H1 (cell line): ENCODE measurements at regions not wholly inside any gene's neighbourhood (a gene's known extent, or its start where the extent isn't known, plus 50 kb on each side); places are given as distances from the start of the nearest gene placed in this dataset.

Source experiments
- CTCF ChIA-PET: fragments of 300-600 bp; sonication (Branson Sonifier 250); formaldehyde crosslinking; loops from one replicate; lab custom pipeline; 2021; ENCODE audit not compliant: partially characterized antibody; lab: Charles Lee
- POLR2A ChIA-PET: fragments of 300-600 bp; sonication (Branson Sonifier 250); formaldehyde crosslinking; loops from one replicate; lab custom pipeline; 2021; ENCODE audit warnings: inconsistent platforms; ENCODE audit not compliant: partially characterized antibody; lab: Charles Lee
- DNase-seq, 2 experiments: peaks; one replicate each; pipeline versions ENCODE4 v3.0.0 to v3.0.0-alpha.2; 2010 to 2022; ENCODE audit warnings: low spot score in 2 of 2, low read depth in 1 of 2, mixed read lengths in 1 of 2
- FAIRE-seq: peaks from 2 replicates; lab custom pipeline; 2011; peaks lifted over from hg19 to GRCh38; lab: Jason Lieb, UNC
- H2AFZ ChIP-seq: 2 replicates; pipeline ENCODE4 v1.8.1; 2012; ENCODE audit warnings: low read length, inconsistent platforms
- H2AK5ac ChIP-seq: 2 replicates; pipeline ENCODE4 v1.6.1; 2013; ENCODE audit warnings: low read depth, low read length
- H2BK120ac ChIP-seq: replicated peaks from 2 replicates; pipeline ENCODE3; 2013; ENCODE audit warnings: low read depth, low read length, inconsistent platforms
- H2BK12ac ChIP-seq: 2 replicates; pipeline ENCODE4 v1.6.1; 2013; ENCODE audit warnings: low read depth, low read length
- H2BK15ac ChIP-seq: 2 replicates; pipeline ENCODE4 v1.6.1; 2013; ENCODE audit warnings: low read length
- H2BK20ac ChIP-seq: 2 replicates; pipeline ENCODE4 v1.6.1; 2013; ENCODE audit warnings: low read length
- H2BK5ac ChIP-seq: 2 replicates; pipeline ENCODE4 v1.6.1; 2013; ENCODE audit warnings: low read depth, low read length
- H3K14ac ChIP-seq: 2 replicates; pipeline ENCODE4 v1.6.1; 2013; ENCODE audit warnings: inconsistent platforms; ENCODE audit not compliant: insufficient read length
- H3K18ac ChIP-seq: 2 replicates; pipeline ENCODE4 v1.6.1; 2013; ENCODE audit warnings: low read length; ENCODE audit errors: extremely low read depth
- H3K23ac ChIP-seq: 2 replicates; pipeline ENCODE4 v1.6.1; 2013; ENCODE audit warnings: inconsistent platforms; ENCODE audit not compliant: insufficient read length
- H3K23me2 ChIP-seq: 2 replicates; pipeline ENCODE4 v1.6.1; 2013; ENCODE audit warnings: low read depth, low read length
- H3K27ac ChIP-seq: 2 replicates; pipeline ENCODE4 v1.6.1; 2011; ENCODE audit warnings: low read depth, low read length, inconsistent platforms
- H3K27me3 ChIP-seq, 4 experiments: replicated peaks in 1 of 4; 1 replicate in 1 of 4; 2 replicates in 3 of 4; pipeline versions ENCODE4 v1.6.1 to v1.8.1; 2011 to 2013; ENCODE audit warnings: low read length in 3 of 4, mild to moderate bottlenecking in 3 of 4, inconsistent platforms in 2 of 4, mixed read lengths in 2 of 4, moderate library complexity in 1 of 4; ENCODE audit not compliant: control insufficient read depth in 3 of 4, insufficient read depth in 3 of 4; ENCODE audit errors: extremely low read depth in 1 of 4
- H3K36me3 ChIP-seq, 4 experiments: 2 replicates each; pipeline versions ENCODE4 v1.6.1 to v1.8.1; 2011 to 2013; ENCODE audit warnings: mild to moderate bottlenecking in 4 of 4, low read length in 3 of 4, moderate library complexity in 2 of 4, control low read depth in 1 of 4, inconsistent platforms in 1 of 4; ENCODE audit not compliant: insufficient read depth in 4 of 4, control insufficient read depth in 2 of 4
- H3K4ac ChIP-seq: replicated peaks from 2 replicates; pipeline ENCODE3; 2013; ENCODE audit warnings: low read length, low read depth, mixed read lengths, inconsistent platforms; ENCODE audit not compliant: insufficient read length
- H3K4me1 ChIP-seq, 4 experiments: replicated peaks in 1 of 4; 1 replicate in 1 of 4; 2 replicates in 3 of 4; pipeline versions ENCODE4 v1.6.1 to v1.8.1; 2011 to 2013; ENCODE audit warnings: low read length in 3 of 4, inconsistent platforms in 2 of 4, mixed read lengths in 1 of 4; ENCODE audit not compliant: insufficient read depth in 4 of 4, control insufficient read depth in 3 of 4
- H3K4me2 ChIP-seq, 2 experiments: 2 replicates each; pipeline versions ENCODE4 v1.6.1 to v1.8.1; 2011 to 2013; ENCODE audit warnings: low read depth in 2 of 2, low read length in 2 of 2, control low read depth in 1 of 2, inconsistent platforms in 1 of 2, mild to moderate bottlenecking in 1 of 2; ENCODE audit not compliant: insufficient read depth in 1 of 2
- H3K4me3 ChIP-seq, 4 experiments: fragments of 200-600, 300-600 bp in 1 of 4; sonication (generic), shearing (Covaris generic), sonication (Bioruptor Twin) in 1 of 4; 2 replicates each; pipeline versions ENCODE4 v1.5.1 to v1.8.1; 2011 to 2016; ENCODE audit warnings: low read length in 4 of 4, low read depth in 3 of 4, control low read depth in 2 of 4, inconsistent platforms in 2 of 4, mild to moderate bottlenecking in 2 of 4, mixed read lengths in 1 of 4, moderate library complexity in 1 of 4; ENCODE audit not compliant: insufficient read depth in 2 of 4; ENCODE audit errors: extremely low read depth in 1 of 4
- H3K56ac ChIP-seq: replicated peaks from 2 replicates; pipeline ENCODE3; 2013; ENCODE audit warnings: low read depth, mild to moderate bottlenecking, mixed read lengths, low read length, inconsistent platforms; ENCODE audit not compliant: insufficient read length
- H3K79me1 ChIP-seq: 2 replicates; pipeline ENCODE4 v1.6.1; 2013; ENCODE audit warnings: low read depth, low read length, control low read depth
- H3K79me2 ChIP-seq, 2 experiments: 2 replicates each; pipeline versions ENCODE4 v1.6.1 to v1.8.1; 2012 to 2013; ENCODE audit warnings: low read length in 2 of 2, mild to moderate bottlenecking in 2 of 2, inconsistent platforms in 1 of 2; ENCODE audit not compliant: insufficient read depth in 2 of 2, control insufficient read depth in 1 of 2
- H3K9ac ChIP-seq, 4 experiments: replicated peaks in 1 of 4; 1 replicate in 1 of 4; 2 replicates in 3 of 4; pipeline versions ENCODE4 v1.6.1 to v1.8.1; 2011 to 2013; ENCODE audit warnings: low read depth in 3 of 4, low read length in 3 of 4, control low read depth in 2 of 4, mild to moderate bottlenecking in 2 of 4, moderate library complexity in 2 of 4, inconsistent platforms in 1 of 4; ENCODE audit errors: extremely low read depth in 1 of 4
- H3K9me3 ChIP-seq, 2 experiments: 2 replicates each; pipeline versions ENCODE4 v1.6.1 to v1.8.1; 2012 to 2013; ENCODE audit warnings: mild to moderate bottlenecking in 2 of 2, moderate library complexity in 2 of 2, control low read depth in 1 of 2, inconsistent platforms in 1 of 2, low read depth in 1 of 2, low read length in 1 of 2, mixed read lengths in 1 of 2; ENCODE audit not compliant: insufficient read depth in 2 of 2
- H4K20me1 ChIP-seq, 2 experiments: replicated peaks in 1 of 2; 2 replicates each; pipeline versions ENCODE3 to v1.8.1; 2011 to 2013; ENCODE audit warnings: inconsistent platforms in 2 of 2, low read length in 2 of 2, mild to moderate bottlenecking in 1 of 2; ENCODE audit not compliant: insufficient read depth in 2 of 2, control insufficient read depth in 1 of 2
- H4K5ac ChIP-seq: 2 replicates; pipeline ENCODE4 v1.6.1; 2013; ENCODE audit warnings: low read length, low read depth, mixed read lengths, inconsistent platforms; ENCODE audit not compliant: insufficient read length
- H4K8ac ChIP-seq: 2 replicates; pipeline ENCODE4 v1.8.0; 2013; ENCODE audit warnings: mild to moderate bottlenecking, moderate library complexity, low read length, inconsistent platforms; ENCODE audit not compliant: insufficient read depth; ENCODE audit errors: extremely low read depth
- H4K91ac ChIP-seq: replicated peaks from 2 replicates; pipeline ENCODE3; 2013; ENCODE audit warnings: low read length, mixed read lengths, inconsistent platforms; ENCODE audit not compliant: insufficient read length
- BACH1 ChIP-seq: IDR thresholded peaks from 2 replicates; pipeline ENCODE4 v1.6.1; 2012; ENCODE audit warnings: low read length, improper control_type of control experiment
- CTBP2 ChIP-seq: IDR thresholded peaks from 2 replicates; pipeline ENCODE4 v1.7.0; 2011; ENCODE audit warnings: borderline replicate concordance, mild to moderate bottlenecking, moderate library complexity, mixed read lengths, low read length; ENCODE audit not compliant: insufficient read depth, insufficient read length
- E2F6 ChIP-seq: IDR thresholded peaks from 2 replicates; pipeline ENCODE4 v1.6.1; 2012; ENCODE audit warnings: inconsistent platforms
- EGR1 ChIP-seq: IDR thresholded peaks from 2 replicates; pipeline ENCODE4 v1.6.1; 2011; ENCODE audit warnings: low read depth, low read length, borderline replicate concordance
- EP300 ChIP-seq, 2 experiments: IDR thresholded peaks; 1 replicate in 1 of 2; 2 replicates in 1 of 2; pipeline ENCODE4 v1.6.1; 2011 to 2012; ENCODE audit warnings: low read depth in 2 of 2, low read length in 2 of 2, mild to moderate bottlenecking in 2 of 2, borderline replicate concordance in 1 of 2, inconsistent platforms in 1 of 2, moderate library complexity in 1 of 2
- JUN ChIP-seq: IDR thresholded peaks from 2 replicates; pipeline ENCODE4 v1.6.1; 2011; ENCODE audit warnings: low read depth, mild to moderate bottlenecking, improper control_type of control experiment, low read length
- MAFK ChIP-seq: IDR thresholded peaks from 2 replicates; pipeline ENCODE4 v1.6.1; 2012; ENCODE audit warnings: low read depth, mild to moderate bottlenecking, improper control_type of control experiment, low read length
- NANOG ChIP-seq: IDR thresholded peaks from 2 replicates; pipeline ENCODE4 v1.6.1; 2011; ENCODE audit warnings: low read length, low read depth, mild to moderate bottlenecking, inconsistent platforms; ENCODE audit not compliant: insufficient read depth, poor library complexity, severe bottlenecking
- RAD21 ChIP-seq, 2 experiments: IDR thresholded peaks in 1 of 2; conservative IDR thresholded peaks in 1 of 2; 2 replicates each; pipeline ENCODE4 v1.6.1; 2011; ENCODE audit warnings: low read depth in 2 of 2, low read length in 2 of 2, improper control_type of control experiment in 1 of 2, inconsistent platforms in 1 of 2, mild to moderate bottlenecking in 1 of 2, moderate library complexity in 1 of 2
- RNF2 ChIP-seq: fragments of 200-900, 300-1000 bp; sonication (generic); IDR thresholded peaks from 2 replicates; pipeline ENCODE4 v1.7.1; 2016; ENCODE audit warnings: borderline replicate concordance, low read depth, mild to moderate bottlenecking, antibody characterized with exemption, low read length; ENCODE audit not compliant: poor library complexity, severe bottlenecking; ENCODE audit errors: missing control alignments
- SIN3A ChIP-seq, 2 experiments: IDR thresholded peaks in 1 of 2; conservative IDR thresholded peaks in 1 of 2; 2 replicates each; pipeline ENCODE4 v1.6.1; 2011 to 2012; ENCODE audit warnings: low read length in 2 of 2, improper control_type of control experiment in 1 of 2, low read depth in 1 of 2, mild to moderate bottlenecking in 1 of 2
- SIX5 ChIP-seq: IDR thresholded peaks from 2 replicates; pipeline ENCODE4 v1.6.1; 2011; ENCODE audit warnings: mild to moderate bottlenecking, low read depth, low read length
- SRF ChIP-seq: IDR thresholded peaks from 2 replicates; pipeline ENCODE4 v1.6.1; 2011; ENCODE audit warnings: mild to moderate bottlenecking, low read depth, low read length, moderate library complexity
- WGBS, 2 experiments: shearing (Covaris generic) in 1 of 2; methylation state at CpG; one replicate each; pipeline versions ENCODE4 v1.1.6 to v1.1.7; 2013 to 2015; ENCODE audit warnings: low lambda C conversion rate in 2 of 2, mixed read lengths in 2 of 2, inconsistent platforms in 1 of 2, low coverage in 1 of 2, missing lambda C conversion rate in 1 of 2; ENCODE audit not compliant: insufficient replicate concordance in 2 of 2, insufficient coverage in 1 of 2, insufficient read length in 1 of 2; ENCODE audit errors: extremely low coverage in 1 of 2, missing lambda C conversion rate in 1 of 2; 5-methylcytosine and 5-hydroxymethylcytosine counted together

GRCh38 chr16:59090541-59090940 is 356.4 kb upstream of the GOT2 start:
- Histone ChIP-seq H3K36me3 (no peaks in the 10 kb centered on the region), H2BK120ac (no peak overlapping the region), H3K18ac (no peak overlapping the region), H4K5ac (no peak overlapping the region), H3K4ac (no peak overlapping the region), H3K9me3 (no peaks in the 10 kb centered on the region), H2AK5ac (no peak overlapping the region), H3K23ac (no peak overlapping the region), H3K56ac (no peak overlapping the region), H3K27ac (no peak overlapping the region), H3K9ac (no peak overlapping the region), H2AFZ (no peak overlapping the region), H3K79me2 (no peaks in the 10 kb centered on the region), H4K20me1 (no peaks in the 10 kb centered on the region), H3K4me1 (no peaks in the 10 kb centered on the region), H3K79me1 (no peaks in the 10 kb centered on the region), H2BK5ac (no peak overlapping the region), H4K91ac (no peak overlapping the region), H3K4me2 (no peak overlapping the region), H3K14ac (no peak overlapping the region), H3K4me3 (no peak overlapping the region), H2BK20ac (no peak overlapping the region), H4K8ac (no peak overlapping the region), H3K27me3 (no peaks in the 10 kb centered on the region), H2BK15ac (no peak overlapping the region), H2BK12ac (no peak overlapping the region), H3K23me2 (no peaks in the 10 kb centered on the region; the same call in 1 of the 2 replicates)
- WGBS, 2 experiments: 79% methylated on average over 1 of the region's 1 CpG; no CpG with 5 or more reads in 1 of the 2 experiments
- no peak for FAIRE-seq
- ChIA-PET POLR2A (no interaction called here), CTCF (no interaction called here)
- DNase-seq: no peak
- TF ChIP-seq NANOG (no peak), RAD21 (IDR thresholded peaks at IDR 0.05 in 1 of 2, conservative IDR thresholded peaks at IDR 0.05 in 1 of 2; ENCODE audit: low read depth in 2 of 2, low read length in 2 of 2) (no peak), RNF2 (no peak), EP300 (IDR thresholded peaks at IDR 0.05; ENCODE audit: borderline replicate concordance in 1 of 2, low read depth in 2 of 2, low read length in 2 of 2) (no peak), CTBP2 (no peak), JUN (no peak), MAFK (no peak), SIX5 (no peak), SIN3A (conservative IDR thresholded peaks at IDR 0.05 in 1 of 2, IDR thresholded peaks at IDR 0.05 in 1 of 2; ENCODE audit: low read depth in 1 of 2, low read length in 2 of 2) (no peak), E2F6 (no peak), SRF (no peak), BACH1 (no peak), EGR1 (no peak)
